NCI-H446 (cell line): ENCODE measurements at regions not wholly inside any gene's neighbourhood (a gene's known extent, or its start where the extent isn't known, plus 50 kb on each side); places are given as distances from the start of the nearest gene placed in this dataset.
"Not testable (repeated sequence)": the region's sequence is repeated elsewhere in the genome, so short reads cannot be mapped to it uniquely, and the experiment has no call there.

Experiments used
- DNase-seq, 2 experiments: peaks; one replicate each; lab custom pipeline; 2025; lab: John Stamatoyannopoulos, UW

DNA sequence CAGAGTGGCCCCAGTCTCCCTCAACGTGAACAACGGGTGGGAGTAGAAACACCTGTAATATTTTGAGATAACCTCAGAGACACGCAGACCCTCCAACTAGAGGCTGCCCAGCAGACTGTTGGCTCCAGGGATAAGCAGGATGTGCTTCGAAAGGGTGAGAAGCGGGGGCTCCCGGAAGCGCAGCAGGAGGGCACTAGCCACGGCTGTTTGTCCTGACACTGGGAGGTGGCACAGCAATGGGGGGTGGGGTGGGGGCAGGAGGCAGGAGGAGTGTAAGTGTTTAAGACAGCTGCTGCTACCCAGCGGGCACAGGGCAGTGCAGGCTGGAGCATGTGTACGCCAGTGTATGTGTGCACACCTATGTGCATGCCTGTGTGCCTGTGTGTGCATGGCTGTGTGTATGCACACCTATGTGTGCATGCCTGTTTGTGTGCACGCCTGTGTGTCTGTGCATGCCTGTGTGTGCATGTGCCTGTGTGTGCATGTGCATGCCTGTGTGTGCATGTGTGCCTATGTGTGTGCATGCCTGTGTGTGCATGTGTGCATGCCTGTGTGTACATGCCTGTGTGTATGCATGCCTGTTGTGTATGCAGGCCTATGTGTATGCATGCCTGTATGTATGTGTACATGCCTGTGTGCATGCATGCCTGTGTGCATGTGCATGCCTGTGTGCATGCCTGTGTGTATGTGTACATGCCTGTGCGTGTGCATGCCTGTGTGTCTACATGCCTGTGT lies 154.7 kb downstream of the SHANK2 start:
- no peak for DNase-seq

DNA sequence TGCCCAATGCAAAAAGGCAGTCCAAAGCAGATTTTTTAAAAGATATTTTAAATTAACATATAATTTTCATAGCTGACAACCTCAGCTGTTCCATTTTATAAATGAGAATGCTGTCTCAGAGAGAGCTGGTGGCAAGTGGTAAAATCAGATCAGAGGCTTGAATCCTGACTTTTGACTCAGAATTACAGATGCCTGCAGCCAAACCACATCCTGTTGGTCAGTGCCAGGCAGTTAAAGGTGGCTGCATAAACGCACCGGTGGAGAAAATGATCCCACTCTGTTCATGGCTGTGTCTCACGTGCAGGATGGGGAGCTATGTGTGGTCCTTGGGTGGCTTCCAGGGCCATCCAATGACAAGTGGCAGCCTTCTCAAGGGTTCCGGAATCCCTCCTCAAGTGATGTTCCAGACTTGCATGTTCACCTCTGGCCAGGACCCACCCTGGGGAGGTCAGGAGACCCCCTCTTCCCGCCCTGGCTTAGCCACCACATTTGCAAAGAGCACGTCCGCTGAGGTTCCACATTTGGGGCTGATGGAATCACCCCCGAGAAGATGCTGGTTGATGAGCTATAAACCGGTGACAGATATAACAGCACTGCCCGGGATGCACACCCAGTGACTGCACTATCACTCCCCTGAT lies 155.5 kb downstream of the SHANK2 start:
- no peak for DNase-seq

DNA sequence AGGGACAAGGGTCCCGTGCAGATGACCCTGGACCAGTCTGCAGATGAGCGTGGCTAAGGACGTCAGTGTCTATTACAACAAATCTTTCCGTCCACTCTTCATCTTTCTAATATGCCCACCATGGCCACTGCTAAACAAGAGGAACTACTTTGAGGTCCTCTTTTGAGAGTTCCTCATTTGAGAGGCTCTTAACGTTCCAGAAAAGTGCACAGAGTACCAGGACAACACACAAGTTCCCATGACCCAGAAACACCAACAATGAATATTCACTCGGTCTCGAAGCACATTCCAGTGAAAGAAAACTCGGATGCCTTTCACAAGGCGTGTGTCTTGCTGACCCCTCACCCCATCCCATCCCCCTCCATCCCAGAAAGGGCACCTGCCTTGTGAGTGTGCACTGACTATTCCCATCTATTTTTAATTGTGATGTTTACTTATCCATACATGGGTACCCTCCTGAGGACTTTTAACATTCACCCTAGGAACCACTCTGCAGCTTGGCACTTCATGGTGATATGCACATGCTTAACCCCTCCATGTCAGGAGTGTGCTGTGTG lies 157.0 kb downstream of the SHANK2 start:
- DNase-seq, result no peak

- no peak for DNase-seq
Observed at GRCh38 chr11:71094296-71095077, 157.9 kb downstream of the SHANK2 start.

DNA sequence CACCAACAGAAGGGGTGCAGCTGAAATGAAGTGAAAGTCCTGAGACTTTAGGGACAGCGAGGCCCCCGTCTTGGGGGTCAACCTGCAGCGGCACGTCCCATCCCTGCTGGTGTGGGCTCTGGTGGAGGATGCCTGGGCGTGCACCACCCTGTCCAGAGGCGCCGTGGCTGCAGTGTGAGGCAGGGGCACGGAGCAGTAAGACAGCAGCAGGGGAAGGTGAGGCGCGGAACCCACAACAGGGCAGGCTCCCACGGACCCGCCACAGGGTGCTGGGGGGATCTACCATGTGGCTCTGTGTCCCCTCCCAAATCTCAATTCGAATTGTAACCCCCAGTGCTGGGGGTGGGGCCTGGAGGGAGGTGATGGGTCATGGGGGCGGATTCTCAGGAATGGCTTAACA lies 158.6 kb downstream of the SHANK2 start:
- DNase-seq, result no peak

- no peak for DNase-seq
Observed at GRCh38 chr11:71091506-71092265, 160.7 kb downstream of the SHANK2 start.

DNA sequence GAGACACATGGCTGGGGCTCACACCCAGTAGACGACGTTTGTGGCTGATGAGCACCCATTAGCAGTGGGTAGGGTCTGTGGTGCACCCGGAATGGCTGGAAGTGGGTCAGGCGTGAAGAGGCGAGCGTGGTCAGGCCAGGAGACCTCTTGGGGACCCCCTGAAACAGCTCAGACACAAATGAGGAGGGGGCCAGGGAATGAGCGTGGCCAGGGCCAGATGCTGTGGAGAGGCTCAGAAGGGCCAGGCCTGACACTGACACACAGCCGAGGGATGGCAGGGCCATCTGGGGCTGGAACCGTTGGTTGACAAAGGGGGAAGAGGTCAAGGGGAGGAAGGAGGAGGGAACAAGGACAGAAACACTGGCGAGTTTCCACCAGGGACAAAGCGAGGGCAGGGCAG lies 162.8 kb downstream of the SHANK2 start:
- DNase-seq, result no peak

DNA sequence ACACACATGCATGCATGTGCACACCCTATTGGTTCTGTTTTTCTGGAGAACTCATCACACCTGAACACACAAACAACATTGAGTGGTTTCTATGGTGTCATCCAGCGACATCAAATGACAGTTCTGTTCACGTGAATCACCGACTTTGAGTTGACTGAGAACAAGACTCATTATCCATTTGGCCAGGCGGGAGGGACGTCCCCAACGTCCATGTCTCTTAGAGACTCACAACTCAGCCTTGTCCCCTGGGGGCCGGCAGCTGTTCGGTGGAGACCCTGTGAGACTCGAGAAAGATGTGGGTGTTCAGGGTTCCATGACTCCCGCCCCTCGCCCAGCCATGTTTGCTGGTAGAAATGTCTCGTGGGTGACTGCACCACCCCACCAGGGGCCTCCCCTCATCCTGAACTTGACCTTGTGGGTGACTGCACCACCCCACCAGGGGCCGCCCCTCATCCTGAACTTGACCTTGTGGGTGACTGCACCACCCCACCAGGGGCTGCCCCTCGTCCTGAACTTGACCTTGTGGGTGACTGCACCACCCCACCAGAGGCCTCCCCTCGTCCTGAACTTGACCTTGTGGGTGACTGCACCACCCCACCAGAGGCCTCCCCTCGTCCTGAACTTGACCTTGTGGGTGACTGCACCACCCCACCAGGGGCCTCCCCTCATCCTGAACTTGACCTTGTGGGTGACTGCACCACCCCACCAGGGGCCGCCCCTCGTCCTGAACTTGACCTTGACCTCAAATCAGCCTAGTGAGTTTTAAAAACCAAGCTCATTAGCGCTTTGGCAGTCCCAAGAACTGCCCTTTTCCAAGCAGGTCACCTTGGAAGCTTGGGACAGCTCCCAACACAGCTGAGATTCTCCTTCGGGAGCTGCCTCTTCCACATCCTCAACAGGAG lies 163.8 kb downstream of the SHANK2 start:
- DNase-seq, result not testable (repeated sequence)

GRCh38 chr11:71086687-71087258 lies 165.6 kb downstream of the SHANK2 start:
- no peak for DNase-seq

DNA sequence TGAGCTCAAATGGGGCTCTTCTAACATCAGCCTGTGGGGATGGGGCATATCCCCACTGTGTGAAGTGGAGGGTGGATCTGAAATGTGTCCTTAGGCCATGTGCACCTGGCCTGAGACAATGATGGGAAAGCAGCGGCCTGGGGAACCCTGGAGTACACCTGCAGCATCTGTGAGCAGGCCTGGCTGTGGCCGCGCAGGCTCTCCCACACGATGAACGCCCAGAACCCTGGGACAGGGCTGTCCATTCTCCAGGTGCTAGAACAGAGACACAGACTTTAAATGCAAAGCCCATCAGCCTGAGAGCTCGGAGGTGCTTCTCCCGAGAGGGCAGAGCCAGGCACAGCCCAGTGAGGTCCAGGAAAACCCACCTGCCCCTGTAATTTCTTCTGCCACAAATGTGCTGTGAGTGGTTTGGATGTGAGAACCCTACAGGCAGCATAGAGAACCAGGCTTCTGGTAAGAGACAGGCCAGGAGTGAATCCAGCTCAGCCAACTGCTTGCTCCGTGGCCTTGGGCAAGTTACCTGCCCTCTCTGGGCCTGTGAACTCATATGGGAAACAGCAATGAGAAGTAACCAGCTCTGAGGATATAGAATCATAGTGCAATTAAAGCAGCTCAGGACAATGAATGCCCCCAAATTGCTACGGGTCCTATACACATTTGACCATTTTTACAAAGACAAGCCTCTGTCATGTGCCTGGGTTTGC lies 167.9 kb downstream of the SHANK2 start:
- DNase-seq, result no peak

- no peak for DNase-seq
Observed at GRCh38 chr11:71083105-71083504, 169.3 kb downstream of the SHANK2 start.

DNA sequence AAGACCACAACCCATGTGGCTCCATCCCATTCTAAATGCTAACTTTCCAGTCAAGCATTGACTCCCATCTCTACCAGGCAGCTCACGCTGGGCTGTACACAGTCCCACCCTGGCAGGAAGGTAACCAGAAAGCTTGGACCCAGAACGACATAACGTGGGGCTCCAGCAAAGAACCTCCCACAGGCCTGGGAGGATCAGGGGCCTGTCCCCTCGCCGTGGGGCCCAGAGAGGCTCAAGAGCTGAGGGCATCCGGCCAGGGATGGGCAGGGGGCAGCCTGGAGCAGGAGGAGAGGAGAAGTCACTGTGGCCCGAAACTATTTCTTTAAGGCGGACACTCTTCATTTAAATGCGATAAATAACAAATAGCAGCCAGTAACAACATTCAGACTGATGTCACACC lies 169.9 kb downstream of the SHANK2 start:
- DNase-seq, result no peak

DNA sequence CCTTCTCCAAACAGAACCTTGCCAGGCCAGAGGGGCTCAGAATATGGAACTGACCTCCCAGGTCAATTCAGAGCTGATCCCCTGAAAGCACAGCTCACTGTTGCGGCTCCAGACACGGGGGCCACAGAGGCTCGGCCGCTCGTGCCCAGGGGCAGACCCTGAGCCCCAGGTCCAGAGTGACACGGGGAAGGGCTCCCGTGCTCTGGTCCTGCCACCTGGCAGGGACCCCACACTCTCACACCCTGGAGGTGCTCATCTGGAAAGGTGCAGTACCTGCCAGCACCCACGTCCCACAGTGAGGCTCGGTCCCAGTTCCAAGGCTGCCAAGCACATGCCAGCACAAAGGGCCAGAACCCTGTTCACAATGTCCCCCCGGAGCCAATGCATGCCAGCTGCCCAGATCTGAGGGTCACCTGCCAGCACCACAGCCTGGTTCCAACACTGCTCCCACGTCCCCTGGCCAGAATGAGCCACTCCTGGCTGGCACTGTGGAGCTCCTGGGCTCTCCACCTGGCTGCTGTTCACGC lies 170.6 kb downstream of the SHANK2 start:
- no peak for DNase-seq

DNA sequence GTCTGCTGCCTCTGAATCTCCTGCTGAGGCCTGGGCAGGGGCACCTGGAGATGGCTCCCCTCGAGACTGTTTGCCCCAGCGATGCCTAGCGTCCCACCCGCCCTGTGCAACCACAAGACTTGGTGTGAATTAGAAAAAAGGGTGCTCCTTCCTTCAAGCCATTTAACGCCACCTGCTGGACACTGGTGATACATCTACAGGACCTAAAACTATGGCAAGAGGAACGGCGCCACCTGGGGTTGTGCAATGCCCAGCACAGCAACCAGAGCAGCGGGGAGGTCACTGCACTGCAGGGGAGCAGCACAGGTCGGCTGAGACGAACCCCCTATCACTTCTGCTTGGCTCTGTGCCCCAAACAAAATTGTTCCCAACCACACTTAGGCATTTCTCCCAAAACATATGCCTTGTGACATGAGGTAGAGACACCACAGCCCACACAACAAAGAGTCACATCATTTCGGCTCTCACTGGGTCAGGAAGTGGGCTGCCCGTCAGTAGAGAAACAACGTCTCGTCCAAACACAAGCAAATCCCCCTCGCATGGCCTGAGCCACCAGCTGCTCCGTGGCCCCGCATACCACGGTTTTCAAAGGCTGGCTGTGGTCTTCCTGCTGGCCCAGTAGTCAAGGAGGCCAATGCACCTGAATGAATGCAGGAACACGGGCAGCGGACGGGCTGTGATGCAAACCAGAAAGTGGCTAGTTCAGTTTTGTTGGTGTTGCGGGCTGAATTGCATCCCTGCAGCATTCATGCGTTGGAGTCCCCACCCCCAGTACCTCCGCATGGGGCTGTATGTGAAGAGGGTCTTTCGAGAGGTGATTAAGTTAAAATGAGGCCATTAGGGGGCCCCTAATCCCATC lies 171.9 kb downstream of the SHANK2 start:
- DNase-seq, result peak; percentile 57 to 82

- DNase-seq, result no peak
Observed at GRCh38 chr11:71079795-71080194, 172.6 kb downstream of the SHANK2 start.

GRCh38 chr11:71078482-71078881 lies 173.9 kb downstream of the SHANK2 start:
- DNase-seq, result no peak

- no peak for DNase-seq
Observed at GRCh38 chr11:71076525-71077304, 175.7 kb downstream of the SHANK2 start.

DNA sequence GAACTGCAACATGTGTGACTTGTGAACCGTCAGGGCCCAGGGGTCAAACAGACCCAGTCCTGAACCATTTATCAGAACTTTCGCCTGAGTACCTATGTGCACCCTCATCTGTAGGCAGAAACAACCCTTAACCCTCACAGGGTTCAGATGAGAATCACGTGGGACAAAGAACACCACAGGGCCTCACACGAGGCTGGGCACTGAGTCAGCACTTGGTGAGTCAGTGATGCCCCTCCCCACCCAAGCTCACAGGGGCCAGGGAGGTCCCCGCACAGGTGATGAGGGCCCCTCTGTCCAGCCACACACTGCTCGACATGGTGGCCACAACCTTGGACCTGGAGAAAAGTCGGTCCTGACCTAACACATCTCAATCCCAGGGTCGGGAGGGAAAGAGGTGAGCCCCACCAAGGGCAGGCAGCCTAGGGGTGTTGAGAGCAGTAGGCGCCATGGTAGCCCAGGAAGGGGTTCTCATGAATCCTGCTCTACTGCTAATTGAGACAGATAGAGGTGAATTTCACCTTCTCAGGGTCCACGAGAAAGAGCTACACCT lies 176.4 kb downstream of the SHANK2 start:
- no peak for DNase-seq
